DMS153 treated with DMSO at 0.1 percent for 48 hours (cell line): ENCODE measurements at regions not wholly inside any gene's neighbourhood (a gene's known extent, or its start where the extent isn't known, plus 50 kb on each side); places are given as distances from the start of the nearest gene placed in this dataset.

Source experiments
- DNase-seq: peaks from one replicate; lab custom pipeline; 2025; ENCODE audit not compliant: unreplicated experiment; lab: John Stamatoyannopoulos, UW

DNA sequence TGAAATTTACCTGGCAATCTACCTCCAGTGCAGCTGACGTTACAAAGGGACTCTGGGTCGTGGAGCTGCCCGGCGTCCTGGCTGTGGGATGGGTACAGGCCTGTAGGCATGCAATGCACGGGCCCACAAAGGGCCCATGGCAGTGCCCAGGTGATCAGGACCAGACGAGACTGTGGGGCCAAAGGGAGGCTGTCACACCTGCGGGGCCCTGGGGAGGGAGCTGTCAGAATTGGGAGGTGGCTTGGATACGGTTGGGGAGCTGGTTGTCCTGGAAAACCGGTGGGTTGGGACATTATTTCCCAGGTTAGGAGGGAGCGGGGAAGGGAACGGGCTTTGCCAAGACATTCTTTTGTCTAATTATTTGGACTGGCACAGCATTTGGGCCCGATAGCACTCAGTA, 958.5 kb downstream of the BRD1 start:
- DNase-seq, result no peak

- no peak for DNase-seq
Measured at GRCh38 chr22:48868554-48868953, 959.1 kb downstream of the BRD1 start.

DNA sequence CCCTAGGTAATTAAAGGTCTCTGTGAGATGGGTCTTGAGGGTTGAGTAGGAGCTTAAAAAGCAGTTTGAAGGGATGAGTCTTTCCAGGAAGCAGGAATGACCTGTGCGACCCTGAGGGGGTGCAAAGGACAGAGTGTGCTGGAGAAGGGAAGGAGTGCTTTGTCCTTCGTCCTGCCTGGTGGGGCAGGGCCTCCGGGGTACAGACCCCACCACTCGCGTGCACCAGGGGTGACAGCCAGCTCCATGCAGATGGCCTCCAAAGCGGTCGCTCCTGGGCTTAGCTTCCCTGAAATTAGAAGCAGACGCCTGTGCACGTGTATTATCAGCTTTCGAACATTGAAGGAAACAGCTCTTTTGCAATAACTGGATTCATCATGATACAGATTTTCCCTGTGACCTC, 959.8 kb downstream of the BRD1 start:
- no peak for DNase-seq

DNA sequence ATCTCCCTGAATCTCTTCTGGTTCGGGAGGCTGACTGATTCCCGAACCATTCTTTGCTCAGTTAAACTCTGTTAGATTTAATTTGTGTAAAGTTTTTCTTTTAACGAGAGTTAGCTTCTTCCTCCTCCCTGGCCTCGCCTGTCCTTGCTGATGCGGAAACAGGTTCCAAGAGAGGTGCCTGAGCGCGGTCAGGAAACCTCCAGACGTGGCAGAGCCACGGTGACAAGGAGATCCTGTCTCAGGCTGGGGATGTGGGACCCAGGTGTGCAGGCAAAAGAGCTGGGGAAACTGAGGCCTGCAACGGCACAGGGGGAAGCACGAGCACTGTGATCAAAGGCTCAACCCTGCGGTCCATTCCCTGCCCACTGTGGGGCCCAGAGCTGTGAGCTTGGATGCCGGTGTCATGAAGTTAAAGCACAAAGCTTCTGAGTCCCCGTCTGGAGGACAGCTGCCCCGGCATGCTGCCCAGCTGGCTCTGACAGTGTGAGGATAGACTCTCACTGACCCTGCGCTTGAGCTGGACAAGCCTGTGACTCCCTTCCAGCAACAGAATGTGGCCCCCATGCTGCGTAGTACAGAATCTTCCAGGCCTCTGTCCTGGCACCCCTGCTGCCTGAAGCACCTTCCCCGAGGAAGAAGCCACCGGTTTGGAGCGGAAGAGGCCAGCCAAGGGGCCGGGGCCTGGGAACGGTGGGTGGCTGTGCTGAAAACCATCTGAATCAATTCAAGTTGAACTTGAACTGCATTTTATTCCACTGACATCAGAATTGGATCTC, 960.6 kb downstream of the BRD1 start:
- no peak for DNase-seq

DNA sequence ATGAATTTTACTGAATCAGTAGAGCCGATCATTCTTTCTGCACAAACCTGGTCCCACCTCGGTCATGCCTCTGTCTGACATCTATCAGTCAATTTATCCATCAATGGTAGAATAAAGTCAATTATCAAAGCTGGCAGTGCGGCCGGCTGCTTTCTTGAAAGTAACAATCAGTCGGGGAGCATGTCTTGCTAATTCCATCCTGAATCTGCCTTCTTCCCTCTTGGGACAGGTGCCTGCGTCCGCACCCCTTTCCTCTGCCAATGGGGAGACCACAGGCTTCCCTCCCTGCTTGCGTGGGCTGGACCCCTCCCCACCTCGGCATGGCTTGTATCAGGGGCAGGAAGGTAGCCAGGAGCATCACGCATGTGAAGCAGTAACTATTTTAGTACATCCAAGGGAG, 962.9 kb downstream of the BRD1 start:
- DNase-seq, result no peak

- no peak for DNase-seq
Measured at GRCh38 chr22:48863965-48864528, 963.6 kb downstream of the BRD1 start.

DNA sequence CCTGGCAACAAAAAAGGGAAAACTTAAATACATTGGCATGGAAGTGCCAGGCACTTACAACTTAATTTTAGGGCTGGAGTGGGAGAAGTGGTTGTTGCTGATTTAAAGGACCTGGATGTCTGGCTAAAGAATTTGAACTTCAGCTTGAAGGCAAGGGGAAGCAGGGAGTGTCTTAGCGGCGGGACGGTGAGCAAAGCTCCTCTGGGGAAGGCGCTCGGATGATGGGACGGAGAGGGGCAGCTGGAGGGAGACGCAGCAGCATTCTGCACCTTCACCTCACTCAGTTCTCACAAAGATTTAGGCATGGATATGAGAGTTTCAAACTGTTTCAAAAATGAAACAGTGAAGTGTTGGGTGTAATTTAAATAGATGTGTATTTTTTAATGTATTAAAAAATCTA, 967.1 kb downstream of the BRD1 start:
- DNase-seq, result no peak

DNA sequence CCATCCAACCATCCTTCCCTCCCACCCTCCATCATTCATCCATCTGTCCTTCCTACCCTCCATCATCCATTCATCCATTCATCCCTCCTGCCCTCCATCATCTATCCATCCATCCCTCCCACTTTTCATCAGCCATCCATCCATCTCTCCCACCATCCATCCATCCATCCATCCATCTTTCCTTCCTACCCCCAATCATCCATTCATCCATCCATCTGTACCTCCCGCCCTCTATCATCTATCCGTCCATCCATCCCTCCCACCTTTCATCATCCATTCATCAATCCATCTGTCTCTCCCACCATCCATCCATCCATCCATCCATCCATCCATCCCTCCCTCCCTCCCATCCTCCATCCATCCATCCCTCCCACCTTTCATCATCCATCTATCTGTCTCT, 968.8 kb downstream of the BRD1 start:
- DNase-seq, result no peak

DNA sequence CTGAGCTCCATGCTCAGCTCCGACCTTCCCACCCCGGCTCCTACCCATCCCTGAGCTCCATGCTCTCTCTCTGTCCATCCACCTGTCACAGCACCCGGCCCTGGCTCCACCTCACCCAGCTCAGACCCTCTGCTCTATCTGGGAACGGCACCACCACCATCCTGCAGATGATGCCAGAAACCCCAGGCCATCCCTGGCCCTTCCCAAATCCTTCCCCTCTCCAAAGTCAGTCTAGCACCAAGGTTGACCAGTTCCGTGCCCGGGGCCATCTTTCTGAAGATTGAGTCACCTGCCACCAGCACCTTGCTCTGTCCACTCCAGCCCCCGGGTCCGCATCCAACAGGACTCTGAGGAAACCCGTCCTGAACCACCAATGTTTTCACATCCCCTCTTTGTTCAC, 969.6 kb downstream of the BRD1 start:
- no peak for DNase-seq

DNA sequence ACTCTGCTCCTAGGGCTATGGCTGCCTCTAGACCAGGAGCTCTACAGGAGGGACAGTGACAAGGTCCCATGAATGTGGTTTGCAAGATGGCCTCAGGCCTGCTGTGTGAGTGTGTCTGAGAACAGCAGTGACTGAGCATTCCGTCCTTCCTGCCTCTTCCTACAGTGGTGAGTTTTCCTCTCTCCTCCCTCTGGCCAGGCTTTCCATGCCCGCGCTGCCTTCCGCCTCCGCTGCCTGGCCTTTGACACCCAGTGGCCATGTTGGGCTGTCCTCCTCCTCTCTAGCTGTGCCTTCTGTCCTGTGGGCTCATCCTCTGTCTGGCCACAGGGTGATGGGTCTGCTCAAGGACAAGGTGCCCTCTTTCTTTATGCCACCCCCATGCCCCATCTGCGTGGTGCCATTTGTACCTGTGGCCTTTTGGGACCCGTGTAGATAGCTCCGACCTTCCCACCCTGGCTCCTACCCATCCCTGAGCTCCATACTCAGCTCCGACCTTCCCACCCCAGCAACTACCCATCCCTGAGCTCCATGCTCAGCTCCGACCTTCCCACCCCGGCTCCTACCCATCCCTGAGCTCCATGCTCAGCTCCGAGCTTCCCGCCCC, 970.4 kb downstream of the BRD1 start:
- DNase-seq, result no peak

GRCh38 chr22:48856308-48856615, 971.4 kb downstream of the BRD1 start:
- no peak for DNase-seq

DNA sequence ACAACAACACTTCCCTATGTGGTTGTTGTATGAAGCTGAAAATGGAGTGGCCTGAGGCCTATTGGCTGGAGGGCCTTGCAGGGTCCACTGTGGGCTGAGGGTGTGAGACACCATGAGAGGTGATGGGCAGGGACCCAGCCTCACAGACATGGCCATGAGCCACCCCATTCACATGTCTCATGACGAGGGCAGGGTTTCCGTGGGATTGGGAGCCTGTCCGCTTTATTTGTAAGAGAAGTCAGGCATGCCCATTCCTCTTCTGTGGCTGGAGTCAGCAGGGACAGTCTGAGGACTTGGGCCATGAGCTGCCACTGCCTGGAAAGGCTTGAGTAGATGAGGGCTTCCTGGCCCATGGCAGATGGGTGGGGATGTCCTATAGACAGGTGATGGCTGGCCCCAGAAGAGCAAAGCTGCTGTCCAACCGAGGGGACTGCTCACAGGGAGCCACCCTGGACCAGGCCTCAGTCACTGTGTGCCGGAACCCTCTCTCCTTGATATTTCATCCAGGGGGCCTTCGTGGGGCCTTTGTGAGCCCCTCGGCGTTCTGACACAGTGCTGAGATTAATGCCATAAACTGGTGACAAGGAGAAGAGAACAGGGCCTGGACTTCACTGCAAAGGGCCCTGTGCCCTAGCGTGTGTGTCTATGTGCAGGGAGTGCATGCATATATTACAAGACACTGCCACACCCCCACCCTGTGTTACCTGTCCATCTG, 971.9 kb downstream of the BRD1 start:
- DNase-seq, result no peak

GRCh38 chr22:48855013-48855412, 972.7 kb downstream of the BRD1 start:
- no peak for DNase-seq

GRCh38 chr22:48853627-48854240, 973.9 kb downstream of the BRD1 start:
- no peak for DNase-seq

DNA sequence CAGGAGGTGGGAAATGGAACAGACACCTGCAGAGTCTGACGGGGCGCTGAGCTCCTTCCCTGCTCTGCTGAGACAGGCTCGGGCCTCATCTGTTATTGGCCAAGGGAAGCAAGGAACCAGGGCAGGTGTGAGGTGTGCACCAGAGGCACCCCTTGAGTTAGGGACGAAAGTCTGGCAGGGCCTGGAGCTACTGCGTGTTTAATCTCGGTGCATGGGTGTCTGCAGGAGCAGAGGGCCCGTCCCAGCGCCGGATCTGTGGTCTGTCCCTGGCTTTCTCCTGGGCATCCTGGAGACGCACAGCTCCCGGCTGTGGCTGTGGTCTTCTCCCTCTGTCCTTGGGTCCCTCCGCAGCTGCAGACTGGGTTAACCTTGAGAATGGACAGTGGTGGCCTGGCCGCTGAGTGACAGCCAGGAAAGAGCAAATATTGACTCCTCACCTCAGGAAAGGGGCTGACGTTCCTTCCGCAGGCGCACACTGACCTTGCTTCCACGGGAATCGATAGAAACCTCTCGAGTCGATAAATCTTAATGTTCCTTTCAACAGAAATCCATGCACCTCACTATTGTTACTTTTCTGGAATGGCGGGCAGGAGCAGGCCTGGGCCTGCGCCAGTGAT, 975.6 kb downstream of the BRD1 start:
- no peak for DNase-seq

- DNase-seq, result no peak
Measured at GRCh38 chr22:48850658-48851287, 976.9 kb downstream of the BRD1 start.

- DNase-seq, result no peak
Measured at GRCh38 chr22:48849963-48850657, 977.6 kb downstream of the BRD1 start.

GRCh38 chr22:48849219-48849912, 978.3 kb downstream of the BRD1 start:
- no peak for DNase-seq

GRCh38 chr22:48846200-48846599, 981.5 kb downstream of the BRD1 start:
- DNase-seq, result no peak
